ENCODE measurements at regions not wholly inside any gene's neighbourhood (a gene's known extent, or its start where the extent isn't known, plus 50 kb on each side); places are given as distances from the start of the nearest gene placed in this dataset.

DNA sequence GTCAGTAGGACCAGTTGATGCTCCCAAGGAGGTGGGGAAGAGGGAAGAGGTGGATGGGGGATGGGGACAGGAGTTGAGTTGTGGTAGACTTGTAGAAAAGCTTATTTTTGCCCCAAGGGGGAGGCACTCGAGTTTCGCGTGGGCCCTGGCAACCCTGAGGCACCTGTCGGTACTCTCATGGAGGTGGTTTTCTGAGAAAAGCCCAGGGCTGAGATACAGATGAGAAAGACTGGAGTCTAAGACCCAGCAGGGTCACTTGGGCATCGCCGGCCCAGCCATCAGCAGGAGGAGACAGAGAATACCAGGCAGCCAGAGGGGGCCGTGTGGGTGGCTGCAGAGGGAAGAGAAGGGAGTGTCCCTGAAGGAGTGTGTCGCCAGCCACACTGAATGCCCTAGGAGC, 57.7 kb upstream of the HPCAL1 start:
- TF ChIP-seq CTCF (IDR thresholded peaks at IDR 0.05; ENCODE audit: low read depth, low read length) = no peak
- TF ChIP-seq, protein P1, sequence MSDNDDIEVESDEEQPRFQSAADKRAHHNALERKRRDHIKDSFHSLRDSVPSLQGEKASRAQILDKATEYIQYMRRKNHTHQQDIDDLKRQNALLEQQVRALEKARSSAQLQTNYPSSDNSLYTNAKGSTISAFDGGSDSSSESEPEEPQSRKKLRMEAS (IDR thresholded peaks at IDR 0.05; ENCODE audit: low read depth, low read length) = no peak
